ENCODE measurements at regions not wholly inside any gene's neighbourhood (a gene's known extent, or its start where the extent isn't known, plus 50 kb on each side); places are given as distances from the start of the nearest gene placed in this dataset.

DNA sequence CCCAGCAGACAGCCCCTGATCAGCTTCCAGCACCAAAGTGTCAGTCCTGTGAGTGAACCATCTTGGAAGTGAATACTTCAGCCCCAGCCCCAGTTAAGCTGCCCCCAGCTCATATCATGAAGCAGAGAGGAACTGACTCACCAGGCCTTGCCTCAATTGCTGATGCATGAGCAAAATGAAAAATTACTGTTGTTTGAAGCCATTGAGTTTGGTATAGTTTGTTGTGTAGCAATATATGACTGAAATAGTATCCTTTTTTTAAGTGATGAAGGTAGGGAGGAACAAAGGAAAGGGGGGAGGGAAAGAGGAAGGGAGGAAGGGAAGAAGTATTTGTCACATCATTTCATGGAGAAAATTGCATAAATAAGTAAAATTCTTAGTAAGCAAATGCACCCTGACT is 266.4 kb downstream of the MAFB start:
- H3K27ac ChIP-seq (ENCODE audit: low read depth), result no peak overlapping the region

DNA sequence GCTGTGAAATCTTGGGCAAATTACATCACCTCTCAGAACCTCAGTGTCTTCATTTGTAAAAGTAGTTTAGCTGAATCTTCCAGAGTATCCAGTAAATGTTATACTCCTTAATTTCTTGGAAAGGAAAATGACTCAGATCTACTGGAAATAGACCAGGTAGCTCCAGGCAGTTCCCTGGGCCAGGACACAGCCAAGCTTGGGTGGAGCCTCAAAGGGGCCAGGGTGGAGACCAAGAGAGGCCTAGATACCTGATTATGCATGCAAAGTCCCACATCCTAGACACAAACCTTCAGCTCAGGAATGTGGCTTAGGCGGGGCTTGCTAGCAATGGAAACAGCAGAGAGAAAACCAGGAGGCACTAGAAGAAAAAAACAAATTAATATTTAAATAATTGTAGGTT is 272.8 kb downstream of the MAFB start:
- no peaks in the 10 kb centered on the region for H3K4me1 Mint-ChIP-seq
- Histone ChIP-seq H3K27ac (ENCODE audit: low read depth) (no peak overlapping the region), H3K9me2 (ENCODE audit: insufficient read depth) (no peaks in the 10 kb centered on the region), H3K79me2 (replicated peaks; ENCODE audit: insufficient read depth) (no peaks in the 10 kb centered on the region), H3K36me3 (ENCODE audit: insufficient read depth) (peaks cover 4% of the 10 kb centered on the region; the same call in 1 of the 2 replicates), H3K27me3 (ENCODE audit: insufficient read depth) (no peaks in the 10 kb centered on the region), H2AFZ (no peak overlapping the region), H3K4me3 (no peak overlapping the region), H3K4me2 (no peak overlapping the region), H3K4me1 (ENCODE audit: insufficient read depth) (no peaks in the 10 kb centered on the region), H4K20me1 (replicated peaks; ENCODE audit: insufficient read depth) (no peaks in the 10 kb centered on the region), H3F3A (replicated peaks; ENCODE audit: low read depth) (no peaks in the 10 kb centered on the region)
- H3K36me3 Mint-ChIP-seq (ENCODE audit: low read depth), result peaks cover 10% of the 10 kb centered on the region; the same call in 2 of the 3 replicates
- H3K27ac Mint-ChIP-seq, result no peak overlapping the region
- H3K27me3 Mint-ChIP-seq (ENCODE audit: insufficient read depth, low read depth, poor library complexity), result no peaks in the 10 kb centered on the region
- DNase-seq (ENCODE audit: low spot score) (no peak), ATAC-seq (no peak)
- peaks cover 21% of the 10 kb centered on the region for H3K9me3 Mint-ChIP-seq
- no peak overlapping the region for H3K4me3 Mint-ChIP-seq
- no peak for TF ChIP-seq STAT1 (IDR thresholded peaks at IDR 0.05; ENCODE audit: unreplicated experiment)
- no peak for TF ChIP-seq JUNB (IDR thresholded peaks at IDR 0.05; ENCODE audit: unreplicated experiment)
- TF ChIP-seq ZNF331 (CRISPR knock-in tag; IDR thresholded peaks at IDR 0.05; ENCODE audit: low read depth), result no peak
- TF ChIP-seq, protein P1, sequence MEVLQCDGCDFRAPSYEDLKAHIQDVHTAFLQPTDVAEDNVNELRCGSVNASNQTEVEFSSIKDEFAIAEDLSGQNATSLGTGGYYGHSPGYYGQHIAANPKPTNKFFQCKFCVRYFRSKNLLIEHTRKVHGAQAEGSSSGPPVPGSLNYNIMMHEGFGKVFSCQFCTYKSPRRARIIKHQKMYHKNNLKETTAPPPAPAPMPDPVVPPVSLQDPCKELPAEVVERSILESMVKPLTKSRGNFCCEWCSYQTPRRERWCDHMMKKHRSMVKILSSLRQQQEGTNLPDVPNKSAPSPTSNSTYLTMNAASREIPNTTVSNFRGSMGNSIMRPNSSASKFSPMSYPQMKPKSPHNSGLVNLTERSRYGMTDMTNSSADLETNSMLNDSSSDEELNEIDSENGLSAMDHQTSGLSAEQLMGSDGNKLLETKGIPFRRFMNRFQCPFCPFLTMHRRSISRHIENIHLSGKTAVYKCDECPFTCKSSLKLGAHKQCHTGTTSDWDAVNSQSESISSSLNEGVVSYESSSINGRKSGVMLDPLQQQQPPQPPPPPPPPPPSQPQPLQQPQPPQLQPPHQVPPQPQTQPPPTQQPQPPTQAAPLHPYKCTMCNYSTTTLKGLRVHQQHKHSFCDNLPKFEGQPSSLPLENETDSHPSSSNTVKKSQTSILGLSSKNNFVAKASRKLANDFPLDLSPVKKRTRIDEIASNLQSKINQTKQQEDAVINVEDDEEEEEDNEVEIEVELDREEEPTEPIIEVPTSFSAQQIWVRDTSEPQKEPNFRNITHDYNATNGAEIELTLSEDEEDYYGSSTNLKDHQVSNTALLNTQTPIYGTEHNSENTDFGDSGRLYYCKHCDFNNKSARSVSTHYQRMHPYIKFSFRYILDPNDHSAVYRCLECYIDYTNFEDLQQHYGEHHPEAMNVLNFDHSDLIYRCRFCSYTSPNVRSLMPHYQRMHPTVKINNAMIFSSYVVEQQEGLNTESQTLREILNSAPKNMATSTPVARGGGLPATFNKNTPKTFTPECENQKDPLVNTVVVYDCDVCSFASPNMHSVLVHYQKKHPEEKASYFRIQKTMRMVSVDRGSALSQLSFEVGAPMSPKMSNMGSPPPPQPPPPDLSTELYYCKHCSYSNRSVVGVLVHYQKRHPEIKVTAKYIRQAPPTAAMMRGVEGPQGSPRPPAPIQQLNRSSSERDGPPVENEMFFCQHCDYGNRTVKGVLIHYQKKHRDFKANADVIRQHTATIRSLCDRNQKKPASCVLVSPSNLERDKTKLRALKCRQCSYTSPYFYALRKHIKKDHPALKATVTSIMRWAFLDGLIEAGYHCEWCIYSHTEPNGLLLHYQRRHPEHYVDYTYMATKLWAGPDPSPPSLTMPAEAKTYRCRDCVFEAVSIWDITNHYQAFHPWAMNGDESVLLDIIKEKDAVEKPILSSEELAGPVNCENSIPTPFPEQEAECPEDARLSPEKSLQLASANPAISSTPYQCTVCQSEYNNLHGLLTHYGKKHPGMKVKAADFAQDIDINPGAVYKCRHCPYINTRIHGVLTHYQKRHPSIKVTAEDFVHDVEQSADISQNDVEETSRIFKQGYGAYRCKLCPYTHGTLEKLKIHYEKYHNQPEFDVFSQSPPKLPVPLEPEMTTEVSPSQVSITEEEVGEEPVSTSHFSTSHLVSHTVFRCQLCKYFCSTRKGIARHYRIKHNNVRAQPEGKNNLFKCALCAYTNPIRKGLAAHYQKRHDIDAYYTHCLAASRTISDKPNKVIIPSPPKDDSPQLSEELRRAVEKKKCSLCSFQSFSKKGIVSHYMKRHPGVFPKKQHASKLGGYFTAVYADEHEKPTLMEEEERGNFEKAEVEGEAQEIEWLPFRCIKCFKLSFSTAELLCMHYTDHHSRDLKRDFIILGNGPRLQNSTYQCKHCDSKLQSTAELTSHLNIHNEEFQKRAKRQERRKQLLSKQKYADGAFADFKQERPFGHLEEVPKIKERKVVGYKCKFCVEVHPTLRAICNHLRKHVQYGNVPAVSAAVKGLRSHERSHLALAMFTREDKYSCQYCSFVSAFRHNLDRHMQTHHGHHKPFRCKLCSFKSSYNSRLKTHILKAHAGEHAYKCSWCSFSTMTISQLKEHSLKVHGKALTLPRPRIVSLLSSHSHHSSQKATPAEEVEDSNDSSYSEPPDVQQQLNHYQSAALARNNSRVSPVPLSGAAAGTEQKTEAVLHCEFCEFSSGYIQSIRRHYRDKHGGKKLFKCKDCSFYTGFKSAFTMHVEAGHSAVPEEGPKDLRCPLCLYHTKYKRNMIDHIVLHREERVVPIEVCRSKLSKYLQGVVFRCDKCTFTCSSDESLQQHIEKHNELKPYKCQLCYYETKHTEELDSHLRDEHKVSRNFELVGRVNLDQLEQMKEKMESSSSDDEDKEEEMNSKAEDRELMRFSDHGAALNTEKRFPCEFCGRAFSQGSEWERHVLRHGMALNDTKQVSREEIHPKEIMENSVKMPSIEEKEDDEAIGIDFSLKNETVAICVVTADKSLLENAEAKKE (CRISPR knock-in tag; IDR thresholded peaks at IDR 0.05), result no peak
- TF ChIP-seq, protein P2, sequence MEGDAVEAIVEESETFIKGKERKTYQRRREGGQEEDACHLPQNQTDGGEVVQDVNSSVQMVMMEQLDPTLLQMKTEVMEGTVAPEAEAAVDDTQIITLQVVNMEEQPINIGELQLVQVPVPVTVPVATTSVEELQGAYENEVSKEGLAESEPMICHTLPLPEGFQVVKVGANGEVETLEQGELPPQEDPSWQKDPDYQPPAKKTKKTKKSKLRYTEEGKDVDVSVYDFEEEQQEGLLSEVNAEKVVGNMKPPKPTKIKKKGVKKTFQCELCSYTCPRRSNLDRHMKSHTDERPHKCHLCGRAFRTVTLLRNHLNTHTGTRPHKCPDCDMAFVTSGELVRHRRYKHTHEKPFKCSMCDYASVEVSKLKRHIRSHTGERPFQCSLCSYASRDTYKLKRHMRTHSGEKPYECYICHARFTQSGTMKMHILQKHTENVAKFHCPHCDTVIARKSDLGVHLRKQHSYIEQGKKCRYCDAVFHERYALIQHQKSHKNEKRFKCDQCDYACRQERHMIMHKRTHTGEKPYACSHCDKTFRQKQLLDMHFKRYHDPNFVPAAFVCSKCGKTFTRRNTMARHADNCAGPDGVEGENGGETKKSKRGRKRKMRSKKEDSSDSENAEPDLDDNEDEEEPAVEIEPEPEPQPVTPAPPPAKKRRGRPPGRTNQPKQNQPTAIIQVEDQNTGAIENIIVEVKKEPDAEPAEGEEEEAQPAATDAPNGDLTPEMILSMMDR (conservative IDR thresholded peaks at IDR 0.05; ENCODE audit: low read depth in 2 of 2), result no peak
- no peak for TF ChIP-seq CREB1 (CRISPR knock-in tag; IDR thresholded peaks at IDR 0.05; ENCODE audit: low read depth)
- no peak for TF ChIP-seq EZH2phosphoT487 (IDR thresholded peaks at IDR 0.05; ENCODE audit: unreplicated experiment)

More for the DNA sequence above, 266.4 kb downstream of the MAFB start:
- Histone ChIP-seq H4K20me1 (replicated peaks; ENCODE audit: insufficient read depth) (no peaks in the 10 kb centered on the region), H2AFZ (peak overlapping the region; percentile 60; the same call in 1 of the 2 replicates), H3K9me2 (ENCODE audit: insufficient read depth) (peaks cover 23% of the 10 kb centered on the region), H3K4me3 (no peak overlapping the region), H3K79me2 (replicated peaks; ENCODE audit: insufficient read depth) (no peaks in the 10 kb centered on the region), H3F3A (replicated peaks; ENCODE audit: low read depth) (no peaks in the 10 kb centered on the region), H3K4me2 (no peak overlapping the region), H3K36me3 (ENCODE audit: insufficient read depth) (no peaks in the 10 kb centered on the region), H3K4me1 (ENCODE audit: insufficient read depth) (no peaks in the 10 kb centered on the region), H3K27me3 (ENCODE audit: insufficient read depth) (no peaks in the 10 kb centered on the region)
- no peaks in the 10 kb centered on the region for H3K27me3 Mint-ChIP-seq (ENCODE audit: insufficient read depth, low read depth, poor library complexity)
- H3K27ac Mint-ChIP-seq, result no peak overlapping the region
- TF ChIP-seq ZNF114 (CRISPR knock-in tag; IDR thresholded peaks at IDR 0.05) (no peak), STAT1 (IDR thresholded peaks at IDR 0.05; ENCODE audit: unreplicated experiment) (no peak), ETS1 (IDR thresholded peaks at IDR 0.05) (no peak), EZH2phosphoT487 (IDR thresholded peaks at IDR 0.05; ENCODE audit: unreplicated experiment) (no peak), CREB1 (CRISPR knock-in tag; IDR thresholded peaks at IDR 0.05; ENCODE audit: low read depth) (no peak), NANOG (IDR thresholded peaks at IDR 0.05; ENCODE audit: borderline replicate concordance) (no peak), EZH2 (IDR thresholded peaks at IDR 0.05; ENCODE audit: low read depth, unreplicated experiment) (no peak), JUNB (IDR thresholded peaks at IDR 0.05; ENCODE audit: unreplicated experiment) (no peak)
- ATAC-seq (no peak), DNase-seq (ENCODE audit: low spot score) (no peak)
- H3K4me1 Mint-ChIP-seq, result no peaks in the 10 kb centered on the region
- H3K36me3 Mint-ChIP-seq (ENCODE audit: low read depth), result no peaks in the 10 kb centered on the region
- H3K4me3 Mint-ChIP-seq, result no peak overlapping the region
- H3K9me3 Mint-ChIP-seq, result no peaks in the 10 kb centered on the region
